Hematopoietic multipotent progenitor cell (in vitro differentiated cells): ENCODE measurements at regions not wholly inside any gene's neighbourhood (a gene's known extent, or its start where the extent isn't known, plus 50 kb on each side); places are given as distances from the start of the nearest gene placed in this dataset.
A peak's percentile ranks its signal among the peaks of the same experiment; 100 is the strongest.

Experiments
- DNase-seq, 3 donors: peaks; one replicate each; pipeline ENCODE4 v3.0.0-alpha.2; 2011 to 2015; ENCODE audit warnings: low read depth in 2 of 3, low spot score in 2 of 3

DNA sequence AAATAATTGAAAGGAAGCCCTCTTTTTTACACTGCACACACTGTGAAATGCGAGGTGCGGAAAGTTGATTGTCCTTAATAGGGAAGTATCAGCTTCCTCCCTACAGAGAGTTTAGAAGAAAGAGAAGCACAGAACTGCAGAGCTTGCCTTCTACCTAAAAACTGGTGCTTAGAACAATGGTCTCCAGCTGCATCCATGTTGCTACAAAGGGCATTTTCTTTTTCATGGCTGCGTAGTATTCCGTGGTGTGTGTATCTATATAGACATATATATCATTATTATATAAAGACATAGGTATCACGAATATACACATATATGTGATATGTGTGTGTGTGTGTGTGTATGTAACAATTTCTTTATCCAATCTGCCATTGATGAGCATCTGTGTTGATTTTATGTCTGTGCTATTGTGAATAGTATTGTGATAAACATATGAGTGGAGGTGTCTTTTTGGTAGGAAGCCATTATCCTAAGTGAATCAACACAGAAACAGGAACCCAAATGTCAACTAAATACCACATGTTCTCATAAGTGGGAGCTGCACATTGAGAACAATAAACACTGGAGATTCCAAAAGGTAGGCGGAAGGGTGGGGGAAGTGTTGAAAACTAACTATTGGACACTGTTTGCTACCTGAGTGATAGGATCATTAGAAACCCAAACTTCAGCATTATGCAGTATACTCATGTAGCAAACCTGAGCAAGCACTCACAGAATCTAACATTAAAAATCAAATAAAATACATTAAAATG is 290.0 kb upstream of the RUNX1 start:
- no peak for DNase-seq

DNA sequence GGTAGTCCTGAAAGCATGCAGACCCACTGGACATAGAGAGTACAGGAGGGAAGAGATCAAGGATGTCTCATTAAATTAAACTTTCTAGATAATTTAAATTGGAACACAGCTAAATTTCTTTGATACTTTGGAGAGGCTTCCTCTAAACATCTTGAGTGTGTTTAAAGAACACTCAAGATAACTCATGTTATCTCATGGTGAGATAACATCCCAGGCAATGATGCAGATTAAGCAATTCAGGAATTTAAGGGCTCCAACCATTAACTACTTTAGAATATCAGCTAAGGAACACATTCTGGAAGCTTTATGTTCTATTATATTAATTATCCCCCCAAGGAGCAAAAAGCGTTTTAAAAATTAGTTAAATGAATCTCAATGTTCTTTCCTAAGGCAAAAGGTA is 289.2 kb upstream of the RUNX1 start:
- no peak for DNase-seq

DNA sequence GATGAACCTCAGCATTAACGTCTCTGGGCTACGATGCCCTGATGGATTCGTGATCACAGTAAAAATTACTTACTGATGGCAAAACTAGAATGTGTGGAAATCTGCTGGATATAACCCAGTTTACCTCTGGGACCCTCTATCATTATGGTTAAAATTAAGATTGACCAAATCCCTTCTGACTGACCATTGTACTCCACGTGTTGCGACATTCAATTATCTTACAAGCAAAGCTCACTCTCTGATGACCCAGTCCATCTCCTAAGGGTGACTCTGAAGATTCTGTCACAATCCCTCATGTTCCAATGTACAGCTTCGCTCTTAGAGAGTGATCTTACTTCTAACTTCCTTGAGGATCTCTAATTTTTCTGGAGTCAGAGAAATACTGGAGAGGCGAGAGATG is 288.5 kb upstream of the RUNX1 start:
- DNase-seq: no peak

DNA sequence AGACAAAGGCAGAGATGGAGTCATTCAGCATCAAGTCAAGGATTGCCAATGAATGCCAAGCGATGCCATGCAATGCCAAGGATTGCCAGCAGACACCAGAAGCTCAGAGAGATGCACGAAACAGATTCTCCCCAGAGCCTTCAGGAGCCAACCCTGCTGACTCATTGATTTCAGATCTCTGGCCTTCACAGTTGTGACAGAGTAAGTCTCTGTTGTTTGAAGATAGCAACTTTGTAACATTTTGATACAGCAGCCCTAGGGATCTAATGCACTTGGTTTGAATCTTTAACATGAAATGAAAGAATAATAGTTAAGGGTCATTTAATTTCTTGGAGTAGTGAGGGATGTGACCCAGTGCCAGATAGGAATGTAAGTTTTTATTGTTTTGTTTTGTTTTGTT is 287.4 kb upstream of the RUNX1 start:
- no peak for DNase-seq

DNA sequence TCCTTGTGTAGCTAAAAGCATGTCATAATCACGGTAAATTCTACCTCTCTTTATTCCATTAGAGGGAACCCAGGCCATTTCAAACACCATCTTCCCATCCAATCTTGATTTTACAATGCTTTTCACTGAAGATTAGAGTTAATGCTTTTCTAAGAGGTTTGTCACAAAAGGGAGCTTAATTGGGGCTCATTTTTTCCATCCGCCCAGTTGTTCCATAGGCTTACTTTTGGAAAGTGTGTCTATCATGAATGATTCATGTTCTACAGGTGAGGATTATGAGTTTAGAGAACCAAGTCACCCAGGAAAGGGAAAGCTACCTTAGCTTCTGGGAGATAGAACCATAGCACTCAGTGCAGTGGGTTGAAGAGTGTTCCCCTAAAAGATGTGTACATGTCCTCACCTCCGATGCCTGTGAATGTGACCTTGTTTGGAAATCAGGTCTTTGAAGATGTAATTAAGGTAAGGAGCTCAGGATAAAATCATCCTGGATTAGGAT is 286.9 kb upstream of the RUNX1 start:
- no peak for DNase-seq

DNA sequence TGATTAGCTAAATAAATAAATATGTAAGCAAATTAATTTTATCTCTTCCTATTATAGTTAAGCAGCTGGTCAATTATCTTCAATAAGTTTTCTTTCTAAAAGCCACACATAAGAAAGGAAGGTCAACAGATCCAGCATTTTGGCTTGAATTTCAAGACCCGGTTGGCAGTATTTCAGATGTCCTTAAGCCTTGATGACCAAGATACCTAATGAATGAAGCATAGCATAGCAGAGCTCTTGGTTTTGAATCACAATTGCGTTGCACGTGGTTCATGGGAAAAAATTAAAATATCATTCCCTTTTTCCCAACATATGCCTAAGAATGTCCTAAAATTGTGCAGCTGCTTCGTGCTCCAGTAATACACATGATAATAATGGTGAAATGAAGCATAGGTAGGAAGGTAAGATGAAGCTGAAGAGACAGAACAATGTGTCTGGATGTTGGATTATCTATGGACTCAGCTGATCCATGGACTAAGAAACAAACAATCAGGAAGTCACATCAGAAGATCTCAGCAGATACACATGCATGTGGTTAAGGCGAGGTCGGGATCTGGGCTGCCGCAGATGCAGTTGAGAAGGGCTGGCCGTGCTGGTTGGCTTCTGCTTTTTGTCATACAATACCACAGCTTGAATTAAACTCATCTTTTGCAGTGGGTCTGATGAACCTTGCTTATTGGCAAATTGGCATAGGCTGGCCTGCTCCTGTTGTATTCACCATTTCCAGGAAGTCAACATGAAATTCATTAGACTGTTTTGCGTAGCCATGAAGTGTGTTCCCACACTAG is 284.9 kb upstream of the RUNX1 start:
- DNase-seq: peak in 1 of 3 donors; percentile 32

DNA sequence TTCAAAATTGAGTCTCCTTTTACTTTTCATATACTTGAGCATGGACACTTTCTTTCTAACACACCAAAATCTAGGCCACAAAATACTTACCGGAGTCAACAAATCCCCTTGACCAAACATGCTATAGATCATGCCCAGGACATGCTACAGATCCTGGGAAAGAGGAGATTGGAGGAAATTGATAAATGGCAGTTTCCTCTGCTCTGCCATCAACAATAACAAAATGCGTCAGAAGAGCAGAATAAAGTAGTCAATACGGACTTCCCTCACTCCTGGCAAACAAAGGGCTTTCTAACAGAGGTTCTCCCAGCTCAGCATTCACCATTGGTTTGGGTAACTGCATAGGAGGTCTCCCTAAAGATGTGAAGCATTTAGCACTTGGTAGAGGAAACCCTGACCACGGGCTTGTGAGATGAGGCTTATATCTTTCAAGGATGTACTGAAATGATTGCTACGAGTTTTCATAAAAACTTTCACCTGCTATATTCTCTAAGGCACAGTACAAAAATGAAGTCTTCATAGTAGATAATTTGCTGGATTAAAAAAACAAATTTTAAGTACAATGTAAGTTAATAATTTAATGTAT is 283.8 kb upstream of the RUNX1 start:
- no peak for DNase-seq

DNA sequence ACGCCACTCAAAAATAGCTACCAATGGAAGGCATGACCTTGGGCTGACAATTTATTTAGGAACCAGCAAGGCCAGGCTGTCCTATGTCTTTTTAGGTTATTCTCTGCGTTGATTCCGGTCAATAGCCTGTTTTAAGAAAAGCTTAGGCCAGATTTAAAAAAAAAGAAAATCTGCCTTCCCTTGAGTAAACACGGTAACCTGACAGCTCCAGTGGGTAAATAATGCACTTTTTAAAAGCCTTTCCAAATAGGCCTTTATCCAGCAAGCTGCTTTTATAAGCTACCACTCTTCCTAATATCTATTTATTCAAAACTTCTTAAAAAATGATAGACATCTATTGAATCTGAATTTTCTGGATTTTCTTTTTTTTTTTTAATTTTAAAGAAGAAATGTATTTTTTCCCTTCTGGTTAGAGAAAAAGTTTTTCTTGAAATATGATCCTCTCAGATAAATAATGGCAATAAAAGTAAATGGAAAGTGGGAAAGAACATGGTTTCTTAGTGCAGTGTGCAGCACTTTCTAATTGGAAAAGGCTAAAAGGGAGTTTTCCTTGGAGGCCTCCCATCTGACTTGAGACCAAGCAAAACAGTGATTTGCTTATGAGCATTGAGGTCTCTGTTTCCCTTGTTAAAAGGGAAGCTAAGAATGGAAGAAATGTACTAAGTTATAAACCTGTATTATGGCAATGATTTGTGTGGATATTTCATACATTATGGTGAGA is 281.0 kb upstream of the RUNX1 start:
- no peak for DNase-seq

DNA sequence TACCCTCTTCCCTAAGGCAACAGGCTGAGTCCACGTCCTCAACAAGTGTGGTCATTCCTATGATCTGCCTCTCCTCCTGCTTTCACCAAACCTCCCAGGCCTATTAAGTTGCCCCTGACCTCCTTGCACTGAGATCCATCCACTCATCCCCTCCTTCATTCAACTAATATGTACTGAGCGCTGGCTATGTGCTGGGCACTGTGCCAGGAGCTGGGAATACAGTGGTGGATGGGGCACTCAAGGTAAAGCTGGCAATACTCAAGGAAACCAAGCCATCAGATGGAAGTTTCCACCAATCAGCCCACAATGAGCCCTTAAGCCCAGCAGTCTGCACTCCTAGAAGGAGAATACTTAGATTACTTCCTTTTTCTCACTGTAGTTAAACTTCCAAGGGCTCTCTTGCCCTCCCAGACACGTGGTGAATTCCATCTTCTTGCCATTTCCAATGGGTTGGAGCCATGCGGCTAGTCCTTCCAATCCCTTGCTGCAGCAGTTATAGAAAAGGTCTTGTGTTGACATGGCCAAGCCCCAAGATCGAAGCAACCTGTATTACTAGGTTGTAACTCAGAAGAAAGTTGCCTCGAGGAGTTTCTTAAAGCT is 279.9 kb upstream of the RUNX1 start:
- no peak for DNase-seq

DNA sequence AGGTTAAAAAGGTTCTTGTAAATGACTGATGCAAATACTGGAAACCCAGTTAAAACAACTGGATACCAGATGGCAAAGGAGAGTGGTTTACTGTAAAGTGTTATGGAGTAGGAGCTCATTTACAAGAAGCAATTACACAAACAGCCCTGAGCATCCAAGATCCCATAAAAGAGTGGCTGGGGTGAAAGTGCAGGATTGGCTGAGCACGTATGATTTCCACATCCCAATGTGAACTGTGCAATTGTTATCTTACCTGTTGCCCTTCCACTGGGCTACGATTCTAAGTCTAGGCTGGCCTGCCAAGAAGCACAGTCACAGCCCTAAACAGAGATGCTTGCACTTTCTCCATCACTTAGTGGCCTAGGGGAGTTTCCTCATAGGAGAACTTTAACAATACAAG is 277.6 kb upstream of the RUNX1 start:
- DNase-seq: no peak

DNA sequence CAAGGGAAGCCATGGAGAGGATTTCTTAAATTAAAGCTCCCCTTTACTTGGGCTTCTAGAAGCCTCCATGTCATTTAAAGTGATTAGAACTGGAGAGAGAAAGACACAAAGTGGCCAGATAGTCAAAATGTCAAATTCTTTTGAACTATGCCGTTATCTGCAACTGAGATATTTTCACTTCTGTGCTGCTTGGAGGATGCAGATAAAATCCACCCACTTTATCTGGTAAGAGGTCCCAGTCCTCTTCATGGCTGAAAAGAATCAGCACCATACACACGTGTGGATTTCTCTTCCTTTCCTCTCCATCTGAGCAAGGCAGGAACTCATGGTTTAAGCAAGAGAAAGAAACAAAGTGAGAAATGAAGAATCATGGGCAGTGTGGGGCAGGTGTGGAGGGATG is 276.9 kb upstream of the RUNX1 start:
- DNase-seq: no peak

DNA sequence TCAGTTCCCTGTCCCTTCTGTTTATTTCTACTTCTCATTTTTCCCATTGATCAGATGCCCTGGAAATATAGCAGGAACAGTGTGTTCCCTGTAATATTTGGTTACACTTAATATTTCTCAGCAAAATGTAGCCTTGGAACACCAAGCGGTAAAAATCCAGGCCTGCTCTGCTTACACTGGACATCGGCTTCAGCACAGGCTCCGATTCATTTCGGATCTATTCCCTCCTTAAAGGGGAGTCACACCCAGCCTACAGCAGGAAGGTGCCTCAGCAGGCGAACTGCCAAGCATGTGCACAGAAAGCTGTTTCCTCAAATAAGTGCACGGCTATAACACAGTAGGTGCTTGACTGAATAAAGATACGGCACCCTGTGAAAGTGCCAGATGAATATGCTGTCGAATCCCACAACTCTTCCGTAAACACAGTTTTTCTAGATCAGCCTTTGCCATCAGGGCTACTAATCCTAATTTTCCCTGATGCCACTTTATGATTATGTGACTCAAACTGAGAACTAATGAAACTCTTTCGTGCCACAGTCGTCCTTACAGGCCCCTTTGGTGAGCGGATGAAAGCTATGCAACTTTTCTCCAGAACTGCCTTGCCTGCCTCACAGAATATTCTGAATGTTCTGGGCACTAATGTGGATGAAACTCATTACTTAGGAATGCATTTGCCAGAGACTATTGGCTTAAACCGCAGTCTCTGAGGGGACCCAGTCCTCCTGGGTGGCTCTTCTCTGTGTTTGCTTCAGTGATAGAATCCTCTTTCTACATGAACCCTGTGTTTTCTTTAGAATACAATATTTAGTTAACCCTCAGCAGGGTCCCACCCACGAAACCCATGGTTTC is 275.5 kb upstream of the RUNX1 start:
- no peak for DNase-seq

DNA sequence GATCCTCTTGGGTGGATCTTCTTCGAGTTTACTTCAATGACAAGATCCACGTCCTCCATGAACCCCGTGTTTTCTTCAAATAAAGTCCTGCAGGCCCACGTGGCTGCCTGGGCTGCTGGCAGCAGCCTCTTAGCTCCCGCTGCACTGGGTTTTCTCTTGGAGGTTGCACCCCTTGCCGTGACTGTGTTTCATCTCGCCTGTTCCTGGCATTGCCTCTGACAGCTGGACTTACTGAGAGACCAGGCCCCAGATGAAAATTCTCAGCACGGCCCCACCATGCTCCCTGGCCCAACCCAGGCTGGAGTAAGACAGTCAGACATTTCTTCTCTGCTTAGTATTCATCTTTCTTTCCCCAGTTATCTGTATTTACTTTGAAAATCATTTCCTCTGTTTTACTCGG is 274.8 kb upstream of the RUNX1 start:
- no peak for DNase-seq

DNA sequence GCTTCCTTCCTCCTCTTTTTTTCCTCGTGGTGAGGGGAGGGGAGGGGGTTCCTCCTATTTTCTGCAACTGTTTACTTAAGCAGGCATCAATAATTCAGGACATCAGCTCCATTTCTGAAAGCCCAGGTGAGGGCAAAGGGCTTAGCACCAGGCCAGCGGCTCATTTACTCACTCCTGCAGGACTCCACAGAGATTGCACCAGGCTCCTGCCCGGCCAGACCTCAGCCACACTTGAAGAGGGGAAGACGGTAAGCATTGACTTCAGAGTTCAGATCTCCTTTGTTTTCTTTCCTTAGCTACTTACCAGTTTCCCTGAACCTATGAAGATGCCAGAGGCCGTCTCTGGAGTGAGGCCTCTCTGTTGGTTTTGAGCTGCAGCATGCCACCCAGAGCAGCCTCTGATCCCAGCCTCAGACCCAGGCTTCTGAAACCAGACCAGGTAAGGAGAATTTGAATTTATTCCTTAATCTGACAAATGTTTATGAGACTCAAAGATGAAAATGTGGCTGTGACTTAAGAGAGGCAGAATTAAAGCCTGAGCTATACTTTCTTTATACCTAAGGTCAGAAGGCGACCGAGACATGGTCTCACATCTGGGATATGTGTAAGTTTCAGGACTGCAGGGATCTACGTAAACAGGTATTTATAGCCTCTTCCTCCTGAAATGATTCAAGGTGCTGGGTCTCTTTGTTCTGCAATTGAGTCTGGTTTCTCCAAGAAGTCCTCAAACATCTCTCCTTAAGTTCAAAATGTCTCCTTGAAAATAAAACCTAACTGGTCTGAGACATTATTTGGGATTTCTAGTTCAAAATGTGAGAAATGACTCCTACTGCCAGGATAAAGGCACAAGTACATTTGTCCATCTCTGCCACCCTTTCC is 272.5 kb upstream of the RUNX1 start:
- no peak for DNase-seq

DNA sequence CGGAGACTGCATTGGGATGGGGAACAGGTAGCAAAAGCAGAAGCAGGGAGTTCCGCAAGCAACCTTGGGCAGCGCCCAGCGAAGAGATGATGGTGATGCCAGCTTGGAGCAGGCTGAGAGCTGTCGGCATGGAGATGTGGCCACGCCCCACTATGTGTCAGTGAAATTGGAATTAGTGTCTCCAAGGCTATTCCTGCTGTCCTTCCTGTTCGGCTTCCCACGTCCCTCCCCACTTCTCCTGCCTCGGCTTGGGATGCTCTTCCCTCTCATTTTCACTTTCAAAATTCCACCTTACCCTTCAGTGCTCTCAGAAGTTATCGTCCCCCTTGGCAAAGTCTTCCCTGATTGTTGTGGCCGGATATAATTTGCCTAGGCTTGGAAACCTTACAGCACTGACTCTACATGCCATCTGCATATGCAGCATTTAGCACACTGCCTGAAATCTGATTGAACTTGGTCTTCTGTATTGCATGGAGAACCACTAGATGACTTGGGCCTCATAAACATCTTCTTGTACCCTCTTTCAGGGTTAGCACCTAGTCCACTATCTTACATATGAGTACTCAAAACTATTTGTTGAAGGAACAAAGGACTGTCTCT is 270.7 kb upstream of the RUNX1 start:
- no peak for DNase-seq

DNA sequence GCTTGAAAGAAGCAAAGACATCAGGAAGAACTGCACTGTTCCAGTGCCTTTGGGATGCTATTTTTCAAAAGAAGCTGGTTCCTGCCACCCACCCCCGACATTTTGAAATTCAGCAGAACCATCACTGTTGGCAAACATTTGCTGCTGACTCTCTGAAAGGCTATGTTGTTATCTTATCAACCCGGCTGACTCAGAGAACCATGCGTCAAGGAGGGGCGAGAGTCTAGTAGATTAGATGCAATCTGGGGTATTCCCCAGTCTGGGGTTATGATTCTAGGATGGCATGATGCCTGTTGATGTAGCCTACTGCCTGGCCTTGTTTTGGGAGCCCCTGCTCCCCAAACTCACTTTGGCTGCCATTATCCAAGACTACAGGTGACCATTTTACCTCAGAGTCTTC is 267.8 kb upstream of the RUNX1 start:
- peak in 1 of 3 donors; percentile 1 for DNase-seq

DNA sequence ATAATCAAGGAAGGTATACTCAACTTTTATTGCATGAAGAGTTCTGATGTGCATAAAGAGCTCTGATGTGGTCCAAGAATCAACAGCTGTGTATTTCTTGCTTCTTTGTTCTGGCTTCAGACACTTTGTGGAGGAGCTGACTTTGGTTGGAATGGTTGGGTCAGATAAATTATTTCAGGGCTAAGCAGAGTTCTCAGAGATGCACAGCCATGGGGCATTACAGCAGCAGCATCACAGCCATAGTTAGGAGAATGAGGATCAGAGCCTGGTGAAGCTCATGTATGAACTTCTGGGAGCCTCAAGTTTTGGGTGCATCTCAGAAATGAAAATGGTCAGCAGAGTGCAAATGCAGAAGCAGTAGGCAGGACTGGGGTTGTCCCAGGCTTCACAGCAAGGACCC is 267.4 kb upstream of the RUNX1 start:
- DNase-seq: no peak

DNA sequence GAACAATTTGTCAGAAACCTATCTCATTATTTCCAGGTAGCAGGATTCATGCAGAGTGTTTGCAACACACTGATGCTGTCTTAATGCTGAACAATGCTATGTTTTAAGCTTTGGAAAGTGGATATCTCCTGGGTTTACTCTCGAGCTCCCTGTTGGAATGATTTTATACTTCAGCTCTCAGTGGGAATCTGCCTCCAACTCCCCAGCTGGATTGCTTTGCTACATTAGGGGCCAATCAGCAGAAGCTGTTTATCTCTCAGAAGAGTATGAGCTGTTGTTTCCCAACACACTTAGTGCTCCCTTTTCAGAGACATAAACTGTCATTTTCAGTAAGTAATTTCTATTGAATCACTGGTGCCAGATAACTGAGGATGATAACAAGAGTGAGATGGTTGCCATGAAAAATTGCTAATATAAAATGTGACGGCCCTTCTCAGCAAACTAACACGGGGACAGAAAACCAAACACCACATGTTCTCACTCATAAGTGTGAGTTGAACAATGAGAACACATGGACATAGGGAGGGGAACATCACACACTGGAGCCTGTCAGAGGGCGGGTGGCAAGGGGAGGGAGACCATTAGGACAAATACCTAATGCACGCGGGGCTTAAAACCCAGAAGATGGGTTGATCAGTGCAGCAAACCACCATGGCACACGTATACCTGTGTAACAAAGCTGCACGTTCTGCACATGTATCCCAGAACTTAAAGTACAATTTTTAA is 265.9 kb upstream of the RUNX1 start:
- DNase-seq: no peak
